H1 (cell line): ENCODE measurements at regions not wholly inside any gene's neighbourhood (a gene's known extent, or its start where the extent isn't known, plus 50 kb on each side); places are given as distances from the start of the nearest gene placed in this dataset.
"Not testable (repeated sequence)": the region's sequence is repeated elsewhere in the genome, so short reads cannot be mapped to it uniquely, and the experiment has no call there.

Experiments
- CTCF ChIA-PET: fragments of 300-600 bp; sonication (Branson Sonifier 250); formaldehyde crosslinking; loops from one replicate; lab custom pipeline; 2021; ENCODE audit not compliant: partially characterized antibody; lab: Charles Lee
- POLR2A ChIA-PET: fragments of 300-600 bp; sonication (Branson Sonifier 250); formaldehyde crosslinking; loops from one replicate; lab custom pipeline; 2021; ENCODE audit warnings: inconsistent platforms; ENCODE audit not compliant: partially characterized antibody; lab: Charles Lee
- DNase-seq, 2 experiments: peaks; one replicate each; pipeline versions ENCODE4 v3.0.0 to v3.0.0-alpha.2; 2010 to 2022; ENCODE audit warnings: low spot score in 2 of 2, low read depth in 1 of 2, mixed read lengths in 1 of 2
- FAIRE-seq: peaks from 2 replicates; lab custom pipeline; 2011; peaks lifted over from hg19 to GRCh38; lab: Jason Lieb, UNC
- H2AFZ ChIP-seq: 2 replicates; pipeline ENCODE4 v1.8.1; 2012; ENCODE audit warnings: low read length, inconsistent platforms
- H2AK5ac ChIP-seq: 2 replicates; pipeline ENCODE4 v1.6.1; 2013; ENCODE audit warnings: low read depth, low read length
- H2BK120ac ChIP-seq: replicated peaks from 2 replicates; pipeline ENCODE3; 2013; ENCODE audit warnings: low read depth, low read length, inconsistent platforms
- H2BK12ac ChIP-seq: 2 replicates; pipeline ENCODE4 v1.6.1; 2013; ENCODE audit warnings: low read depth, low read length
- H2BK15ac ChIP-seq: 2 replicates; pipeline ENCODE4 v1.6.1; 2013; ENCODE audit warnings: low read length
- H2BK20ac ChIP-seq: 2 replicates; pipeline ENCODE4 v1.6.1; 2013; ENCODE audit warnings: low read length
- H2BK5ac ChIP-seq: 2 replicates; pipeline ENCODE4 v1.6.1; 2013; ENCODE audit warnings: low read depth, low read length
- H3K14ac ChIP-seq: 2 replicates; pipeline ENCODE4 v1.6.1; 2013; ENCODE audit warnings: inconsistent platforms; ENCODE audit not compliant: insufficient read length
- H3K18ac ChIP-seq: 2 replicates; pipeline ENCODE4 v1.6.1; 2013; ENCODE audit warnings: low read length; ENCODE audit errors: extremely low read depth
- H3K23ac ChIP-seq: 2 replicates; pipeline ENCODE4 v1.6.1; 2013; ENCODE audit warnings: inconsistent platforms; ENCODE audit not compliant: insufficient read length
- H3K23me2 ChIP-seq: 2 replicates; pipeline ENCODE4 v1.6.1; 2013; ENCODE audit warnings: low read depth, low read length
- H3K27ac ChIP-seq: 2 replicates; pipeline ENCODE4 v1.6.1; 2011; ENCODE audit warnings: low read depth, low read length, inconsistent platforms
- H3K27me3 ChIP-seq, 4 experiments: replicated peaks in 1 of 4; 1 replicate in 1 of 4; 2 replicates in 3 of 4; pipeline versions ENCODE4 v1.6.1 to v1.8.1; 2011 to 2013; ENCODE audit warnings: low read length in 3 of 4, mild to moderate bottlenecking in 3 of 4, inconsistent platforms in 2 of 4, mixed read lengths in 2 of 4, moderate library complexity in 1 of 4; ENCODE audit not compliant: control insufficient read depth in 3 of 4, insufficient read depth in 3 of 4; ENCODE audit errors: extremely low read depth in 1 of 4
- H3K36me3 ChIP-seq, 4 experiments: 2 replicates each; pipeline versions ENCODE4 v1.6.1 to v1.8.1; 2011 to 2013; ENCODE audit warnings: mild to moderate bottlenecking in 4 of 4, low read length in 3 of 4, moderate library complexity in 2 of 4, control low read depth in 1 of 4, inconsistent platforms in 1 of 4; ENCODE audit not compliant: insufficient read depth in 4 of 4, control insufficient read depth in 2 of 4
- H3K4ac ChIP-seq: replicated peaks from 2 replicates; pipeline ENCODE3; 2013; ENCODE audit warnings: low read length, low read depth, mixed read lengths, inconsistent platforms; ENCODE audit not compliant: insufficient read length
- H3K4me1 ChIP-seq, 4 experiments: replicated peaks in 1 of 4; 1 replicate in 1 of 4; 2 replicates in 3 of 4; pipeline versions ENCODE4 v1.6.1 to v1.8.1; 2011 to 2013; ENCODE audit warnings: low read length in 3 of 4, inconsistent platforms in 2 of 4, mixed read lengths in 1 of 4; ENCODE audit not compliant: insufficient read depth in 4 of 4, control insufficient read depth in 3 of 4
- H3K4me2 ChIP-seq, 2 experiments: 2 replicates each; pipeline versions ENCODE4 v1.6.1 to v1.8.1; 2011 to 2013; ENCODE audit warnings: low read depth in 2 of 2, low read length in 2 of 2, control low read depth in 1 of 2, inconsistent platforms in 1 of 2, mild to moderate bottlenecking in 1 of 2; ENCODE audit not compliant: insufficient read depth in 1 of 2
- H3K4me3 ChIP-seq, 4 experiments: fragments of 200-600, 300-600 bp in 1 of 4; sonication (generic), shearing (Covaris generic), sonication (Bioruptor Twin) in 1 of 4; 2 replicates each; pipeline versions ENCODE4 v1.5.1 to v1.8.1; 2011 to 2016; ENCODE audit warnings: low read length in 4 of 4, low read depth in 3 of 4, control low read depth in 2 of 4, inconsistent platforms in 2 of 4, mild to moderate bottlenecking in 2 of 4, mixed read lengths in 1 of 4, moderate library complexity in 1 of 4; ENCODE audit not compliant: insufficient read depth in 2 of 4; ENCODE audit errors: extremely low read depth in 1 of 4
- H3K56ac ChIP-seq: replicated peaks from 2 replicates; pipeline ENCODE3; 2013; ENCODE audit warnings: low read depth, mild to moderate bottlenecking, mixed read lengths, low read length, inconsistent platforms; ENCODE audit not compliant: insufficient read length
- H3K79me1 ChIP-seq: 2 replicates; pipeline ENCODE4 v1.6.1; 2013; ENCODE audit warnings: low read depth, low read length, control low read depth
- H3K79me2 ChIP-seq, 2 experiments: 2 replicates each; pipeline versions ENCODE4 v1.6.1 to v1.8.1; 2012 to 2013; ENCODE audit warnings: low read length in 2 of 2, mild to moderate bottlenecking in 2 of 2, inconsistent platforms in 1 of 2; ENCODE audit not compliant: insufficient read depth in 2 of 2, control insufficient read depth in 1 of 2
- H3K9ac ChIP-seq, 4 experiments: replicated peaks in 1 of 4; 1 replicate in 1 of 4; 2 replicates in 3 of 4; pipeline versions ENCODE4 v1.6.1 to v1.8.1; 2011 to 2013; ENCODE audit warnings: low read depth in 3 of 4, low read length in 3 of 4, control low read depth in 2 of 4, mild to moderate bottlenecking in 2 of 4, moderate library complexity in 2 of 4, inconsistent platforms in 1 of 4; ENCODE audit errors: extremely low read depth in 1 of 4
- H3K9me3 ChIP-seq, 2 experiments: 2 replicates each; pipeline versions ENCODE4 v1.6.1 to v1.8.1; 2012 to 2013; ENCODE audit warnings: mild to moderate bottlenecking in 2 of 2, moderate library complexity in 2 of 2, control low read depth in 1 of 2, inconsistent platforms in 1 of 2, low read depth in 1 of 2, low read length in 1 of 2, mixed read lengths in 1 of 2; ENCODE audit not compliant: insufficient read depth in 2 of 2
- H4K20me1 ChIP-seq, 2 experiments: replicated peaks in 1 of 2; 2 replicates each; pipeline versions ENCODE3 to v1.8.1; 2011 to 2013; ENCODE audit warnings: inconsistent platforms in 2 of 2, low read length in 2 of 2, mild to moderate bottlenecking in 1 of 2; ENCODE audit not compliant: insufficient read depth in 2 of 2, control insufficient read depth in 1 of 2
- H4K5ac ChIP-seq: 2 replicates; pipeline ENCODE4 v1.6.1; 2013; ENCODE audit warnings: low read length, low read depth, mixed read lengths, inconsistent platforms; ENCODE audit not compliant: insufficient read length
- H4K8ac ChIP-seq: 2 replicates; pipeline ENCODE4 v1.8.0; 2013; ENCODE audit warnings: mild to moderate bottlenecking, moderate library complexity, low read length, inconsistent platforms; ENCODE audit not compliant: insufficient read depth; ENCODE audit errors: extremely low read depth
- H4K91ac ChIP-seq: replicated peaks from 2 replicates; pipeline ENCODE3; 2013; ENCODE audit warnings: low read length, mixed read lengths, inconsistent platforms; ENCODE audit not compliant: insufficient read length
- JUN ChIP-seq: IDR thresholded peaks from 2 replicates; pipeline ENCODE4 v1.6.1; 2011; ENCODE audit warnings: low read depth, mild to moderate bottlenecking, improper control_type of control experiment, low read length
- POLR2A ChIP-seq, 2 experiments: IDR thresholded peaks; 1 replicate in 1 of 2; 2 replicates in 1 of 2; pipeline ENCODE4 v1.6.1; 2011; ENCODE audit warnings: low read depth in 2 of 2, low read length in 2 of 2, mild to moderate bottlenecking in 2 of 2; ENCODE audit errors: control extremely low read depth in 1 of 2
- POLR2AphosphoS5 ChIP-seq: IDR thresholded peaks from 2 replicates; pipeline ENCODE4 v1.6.1; 2011; ENCODE audit warnings: low read depth, low read length
- WGBS, 2 experiments: shearing (Covaris generic) in 1 of 2; methylation state at CpG; one replicate each; pipeline versions ENCODE4 v1.1.6 to v1.1.7; 2013 to 2015; ENCODE audit warnings: low lambda C conversion rate in 2 of 2, mixed read lengths in 2 of 2, inconsistent platforms in 1 of 2, low coverage in 1 of 2, missing lambda C conversion rate in 1 of 2; ENCODE audit not compliant: insufficient replicate concordance in 2 of 2, insufficient coverage in 1 of 2, insufficient read length in 1 of 2; ENCODE audit errors: extremely low coverage in 1 of 2, missing lambda C conversion rate in 1 of 2; 5-methylcytosine and 5-hydroxymethylcytosine counted together

GRCh38 chr10:64201936-64202335 is 680.7 kb downstream of the REEP3 start (continued):
- TF ChIP-seq JUN (no peak), POLR2AphosphoS5 (no peak), POLR2A (IDR thresholded peaks at IDR 0.05; ENCODE audit: control extremely low read depth in 1 of 2, low read depth in 2 of 2, low read length in 2 of 2) (no peak)

- H3K36me3 ChIP-seq, H3K14ac ChIP-seq, H3K56ac ChIP-seq, H3K79me1 ChIP-seq, H2BK5ac ChIP-seq, H4K5ac ChIP-seq, H3K27ac ChIP-seq, H3K4me3 ChIP-seq, H3K79me2 ChIP-seq, FAIRE-seq, H2BK20ac ChIP-seq, POLR2A ChIA-PET, H4K91ac ChIP-seq, H2BK15ac ChIP-seq, DNase-seq, H3K4ac ChIP-seq, H3K4me2 ChIP-seq, H3K9me3 ChIP-seq, H2AFZ ChIP-seq, H3K27me3 ChIP-seq, H3K23ac ChIP-seq, CTCF ChIA-PET, H2BK12ac ChIP-seq, H2AK5ac ChIP-seq, H4K8ac ChIP-seq, H3K23me2 ChIP-seq, H2BK120ac ChIP-seq, H3K9ac ChIP-seq, H3K4me1 ChIP-seq, H3K18ac ChIP-seq, H4K20me1 ChIP-seq: not testable (repeated sequence)
- 92% methylated on average over 7 of the region's 7 CpGs; no CpG with 5 or more reads in 1 of the 2 experiments for WGBS, 2 experiments
Observed at GRCh38 chr10:64204504-64204903, 683.3 kb downstream of the REEP3 start.
